ENCODE measurements at regions not wholly inside any gene's neighbourhood (a gene's known extent, or its start where the extent isn't known, plus 50 kb on each side); places are given as distances from the start of the nearest gene placed in this dataset.

- H3K4me3 ChIP-seq (ENCODE audit: low read length) = no peak overlapping the region
- no peaks in the 10 kb centered on the region for H3K4me1 ChIP-seq (ENCODE audit: insufficient read depth, low read length)
- H3K9me3 ChIP-seq (ENCODE audit: insufficient read depth, low read depth, low read length) = no peaks in the 10 kb centered on the region
These were observed 162.1 kb upstream of the LRIG1 start for GRCh38 chr3:66662894-66663293.

GRCh38 chr3:66665021-66665695 lies 164.3 kb upstream of the LRIG1 start:
- no peaks in the 10 kb centered on the region for H3K27me3 ChIP-seq (ENCODE audit: insufficient read depth, low read length)
- H3K36me3 ChIP-seq (ENCODE audit: insufficient read depth, low read depth, low read length) = no peaks in the 10 kb centered on the region
- H3K27ac ChIP-seq (ENCODE audit: low read length) = no peak overlapping the region
- no peak overlapping the region for H3K9ac ChIP-seq (ENCODE audit: low read depth, low read length)
- H3K9me3 ChIP-seq (ENCODE audit: insufficient read depth, low read depth, low read length) = no peaks in the 10 kb centered on the region
- no peak overlapping the region for H3K4me3 ChIP-seq (ENCODE audit: low read length)
- no peaks in the 10 kb centered on the region for H3K4me1 ChIP-seq (ENCODE audit: insufficient read depth, low read length)

More at GRCh38 chr3:66662894-66663293, 162.1 kb upstream of the LRIG1 start:
- no peak overlapping the region for H3K9ac ChIP-seq (ENCODE audit: low read depth, low read length)
- no peak overlapping the region for H3K27ac ChIP-seq (ENCODE audit: low read length)
- H3K36me3 ChIP-seq (ENCODE audit: insufficient read depth, low read depth, low read length) = no peaks in the 10 kb centered on the region
- H3K27me3 ChIP-seq (ENCODE audit: insufficient read depth, low read length) = no peaks in the 10 kb centered on the region

- Histone ChIP-seq H3K9me3 (ENCODE audit: insufficient read depth, low read depth, low read length) (no peaks in the 10 kb centered on the region), H3K4me1 (ENCODE audit: insufficient read depth, low read length) (no peaks in the 10 kb centered on the region), H3K27me3 (ENCODE audit: insufficient read depth, low read length) (no peaks in the 10 kb centered on the region), H3K27ac (ENCODE audit: low read length) (no peak overlapping the region), H3K36me3 (ENCODE audit: insufficient read depth, low read depth, low read length) (no peaks in the 10 kb centered on the region), H3K9ac (ENCODE audit: low read depth, low read length) (no peak overlapping the region), H3K4me3 (ENCODE audit: low read length) (no peak overlapping the region)
These were observed 165.5 kb upstream of the LRIG1 start for GRCh38 chr3:66666362-66666761.

GRCh38 chr3:66667263-66667662 lies 166.4 kb upstream of the LRIG1 start:
- Histone ChIP-seq H3K27ac (ENCODE audit: low read length) (no peak overlapping the region), H3K36me3 (ENCODE audit: insufficient read depth, low read depth, low read length) (no peaks in the 10 kb centered on the region), H3K27me3 (ENCODE audit: insufficient read depth, low read length) (no peaks in the 10 kb centered on the region), H3K4me3 (ENCODE audit: low read length) (no peak overlapping the region), H3K9ac (ENCODE audit: low read depth, low read length) (no peak overlapping the region), H3K4me1 (ENCODE audit: insufficient read depth, low read length) (no peaks in the 10 kb centered on the region), H3K9me3 (ENCODE audit: insufficient read depth, low read depth, low read length) (no peaks in the 10 kb centered on the region)

GRCh38 chr3:66671291-66671690 lies 170.5 kb upstream of the LRIG1 start:
- H3K27me3 ChIP-seq (ENCODE audit: insufficient read depth, low read length) = no peaks in the 10 kb centered on the region
- H3K4me1 ChIP-seq (ENCODE audit: insufficient read depth, low read length) = no peaks in the 10 kb centered on the region
- H3K9me3 ChIP-seq (ENCODE audit: insufficient read depth, low read depth, low read length) = no peaks in the 10 kb centered on the region
- H3K27ac ChIP-seq (ENCODE audit: low read length) = no peak overlapping the region
- no peaks in the 10 kb centered on the region for H3K36me3 ChIP-seq (ENCODE audit: insufficient read depth, low read depth, low read length)
- H3K4me3 ChIP-seq (ENCODE audit: low read length) = no peak overlapping the region
- H3K9ac ChIP-seq (ENCODE audit: low read depth, low read length) = no peak overlapping the region

GRCh38 chr3:66672830-66673229 lies 172.0 kb upstream of the LRIG1 start:
- no peak overlapping the region for H3K27ac ChIP-seq (ENCODE audit: low read length)
- H3K4me1 ChIP-seq (ENCODE audit: insufficient read depth, low read length) = no peaks in the 10 kb centered on the region
- no peak overlapping the region for H3K4me3 ChIP-seq (ENCODE audit: low read length)
- H3K9ac ChIP-seq (ENCODE audit: low read depth, low read length) = no peak overlapping the region
- H3K27me3 ChIP-seq (ENCODE audit: insufficient read depth, low read length) = no peaks in the 10 kb centered on the region
- H3K36me3 ChIP-seq (ENCODE audit: insufficient read depth, low read depth, low read length) = no peaks in the 10 kb centered on the region
- no peaks in the 10 kb centered on the region; the same call in 1 of the 2 replicates for H3K9me3 ChIP-seq (ENCODE audit: insufficient read depth, low read depth, low read length)

GRCh38 chr3:66673293-66673692 lies 172.5 kb upstream of the LRIG1 start:
- H3K27me3 ChIP-seq (ENCODE audit: insufficient read depth, low read length) = no peaks in the 10 kb centered on the region
- H3K4me3 ChIP-seq (ENCODE audit: low read length) = no peak overlapping the region
- no peak overlapping the region for H3K27ac ChIP-seq (ENCODE audit: low read length)
- H3K9me3 ChIP-seq (ENCODE audit: insufficient read depth, low read depth, low read length) = no peaks in the 10 kb centered on the region; the same call in 1 of the 2 replicates
- no peak overlapping the region for H3K9ac ChIP-seq (ENCODE audit: low read depth, low read length)
- H3K4me1 ChIP-seq (ENCODE audit: insufficient read depth, low read length) = no peaks in the 10 kb centered on the region
- H3K36me3 ChIP-seq (ENCODE audit: insufficient read depth, low read depth, low read length) = no peaks in the 10 kb centered on the region

GRCh38 chr3:66675366-66675765 lies 174.5 kb upstream of the LRIG1 start:
- Histone ChIP-seq H3K9ac (ENCODE audit: low read depth, low read length) (no peak overlapping the region), H3K9me3 (ENCODE audit: insufficient read depth, low read depth, low read length) (no peaks in the 10 kb centered on the region; the same call in 1 of the 2 replicates), H3K27me3 (ENCODE audit: insufficient read depth, low read length) (no peaks in the 10 kb centered on the region), H3K36me3 (ENCODE audit: insufficient read depth, low read depth, low read length) (no peaks in the 10 kb centered on the region), H3K27ac (ENCODE audit: low read length) (no peak overlapping the region), H3K4me3 (ENCODE audit: low read length) (no peak overlapping the region), H3K4me1 (ENCODE audit: insufficient read depth, low read length) (no peaks in the 10 kb centered on the region)

GRCh38 chr3:66692042-66692765 lies 191.4 kb upstream of the LRIG1 start:
- no peak overlapping the region for H3K9ac ChIP-seq (ENCODE audit: low read depth, low read length)
- H3K4me3 ChIP-seq (ENCODE audit: low read length) = no peak overlapping the region
- H3K9me3 ChIP-seq (ENCODE audit: insufficient read depth, low read depth, low read length) = no peaks in the 10 kb centered on the region
- no peaks in the 10 kb centered on the region for H3K4me1 ChIP-seq (ENCODE audit: insufficient read depth, low read length)
- no peaks in the 10 kb centered on the region for H3K27me3 ChIP-seq (ENCODE audit: insufficient read depth, low read length)
- H3K36me3 ChIP-seq (ENCODE audit: insufficient read depth, low read depth, low read length) = no peaks in the 10 kb centered on the region
- H3K27ac ChIP-seq (ENCODE audit: low read length) = no peak overlapping the region

- H3K9ac ChIP-seq (ENCODE audit: low read depth, low read length) = no peak overlapping the region
- no peaks in the 10 kb centered on the region for H3K27me3 ChIP-seq (ENCODE audit: insufficient read depth, low read length)
- no peaks in the 10 kb centered on the region for H3K9me3 ChIP-seq (ENCODE audit: insufficient read depth, low read depth, low read length)
- no peak overlapping the region for H3K27ac ChIP-seq (ENCODE audit: low read length)
- H3K4me1 ChIP-seq (ENCODE audit: insufficient read depth, low read length) = no peaks in the 10 kb centered on the region
- H3K4me3 ChIP-seq (ENCODE audit: low read length) = no peak overlapping the region
- H3K36me3 ChIP-seq (ENCODE audit: insufficient read depth, low read depth, low read length) = no peaks in the 10 kb centered on the region
These were observed 191.9 kb upstream of the LRIG1 start for GRCh38 chr3:66692766-66693150.

- no peak overlapping the region for H3K4me3 ChIP-seq (ENCODE audit: low read length)
- H3K27me3 ChIP-seq (ENCODE audit: insufficient read depth, low read length) = no peaks in the 10 kb centered on the region
- no peak overlapping the region for H3K27ac ChIP-seq (ENCODE audit: low read length)
- no peaks in the 10 kb centered on the region for H3K9me3 ChIP-seq (ENCODE audit: insufficient read depth, low read depth, low read length)
- no peaks in the 10 kb centered on the region for H3K4me1 ChIP-seq (ENCODE audit: insufficient read depth, low read length)
- no peak overlapping the region for H3K9ac ChIP-seq (ENCODE audit: low read depth, low read length)
- H3K36me3 ChIP-seq (ENCODE audit: insufficient read depth, low read depth, low read length) = no peaks in the 10 kb centered on the region
These were observed 192.7 kb upstream of the LRIG1 start for GRCh38 chr3:66693461-66694031.

GRCh38 chr3:66702126-66702525 lies 201.3 kb upstream of the LRIG1 start:
- Histone ChIP-seq H3K4me3 (ENCODE audit: low read length) (no peak overlapping the region), H3K27ac (ENCODE audit: low read length) (no peak overlapping the region), H3K27me3 (ENCODE audit: insufficient read depth, low read length) (no peaks in the 10 kb centered on the region), H3K4me1 (ENCODE audit: insufficient read depth, low read length) (no peaks in the 10 kb centered on the region), H3K9ac (ENCODE audit: low read depth, low read length) (no peak overlapping the region), H3K36me3 (ENCODE audit: insufficient read depth, low read depth, low read length) (no peaks in the 10 kb centered on the region), H3K9me3 (ENCODE audit: insufficient read depth, low read depth, low read length) (no peaks in the 10 kb centered on the region)

Data from iPS-20b (cell line).